GM12874 (cell line): ENCODE measurements at regions not wholly inside any gene's neighbourhood (a gene's known extent, or its start where the extent isn't known, plus 50 kb on each side); places are given as distances from the start of the nearest gene placed in this dataset.

Experiments
- CTCF ChIP-seq: IDR thresholded peaks from 2 replicates; pipeline ENCODE4 v1.5.1; 2011; ENCODE audit warnings: low read depth, mild to moderate bottlenecking, control low read depth, low read length, moderate library complexity; ENCODE audit not compliant: insufficient read depth

- TF ChIP-seq CTCF = no peak
These were observed 403.6 kb upstream of the TUSC1 start for GRCh38 chr9:26081847-26082246.

- no peak for TF ChIP-seq CTCF
These were observed 400.5 kb upstream of the TUSC1 start for GRCh38 chr9:26078706-26079105.

- no peak for TF ChIP-seq CTCF
These were observed 399.6 kb upstream of the TUSC1 start for GRCh38 chr9:26077860-26078259.

GRCh38 chr9:26067608-26068007 lies 389.4 kb upstream of the TUSC1 start:
- TF ChIP-seq CTCF = no peak

GRCh38 chr9:26066237-26066636 lies 388.0 kb upstream of the TUSC1 start:
- no peak for TF ChIP-seq CTCF

GRCh38 chr9:26061948-26062575 lies 383.8 kb upstream of the TUSC1 start:
- no peak for TF ChIP-seq CTCF

GRCh38 chr9:26058111-26058895 lies 380.1 kb upstream of the TUSC1 start:
- TF ChIP-seq CTCF = no peak
